Kidney (tissue), 13 donors: ENCODE measurements at regions not wholly inside any gene's neighbourhood (a gene's known extent, or its start where the extent isn't known, plus 50 kb on each side); places are given as distances from the start of the nearest gene placed in this dataset.

Experiments
- DNase-seq, 5 donors: peaks; one replicate each; pipeline ENCODE4 v3.0.0-alpha.2; 2013 to 2020
- FAIRE-seq: peaks from 2 replicates; lab custom pipeline; 2012; peaks lifted over from hg19 to GRCh38; lab: Jason Lieb, UNC
- H3K27ac ChIP-seq, 2 donors: one replicate each; pipeline ENCODE4 v1.7.0; 2013; ENCODE audit warnings: low read depth in 2 of 2, low read length in 2 of 2, inconsistent platforms in 1 of 2
- H3K27me3 ChIP-seq: one replicate; pipeline ENCODE4 v1.7.1; 2013; ENCODE audit warnings: low read length, inconsistent platforms; ENCODE audit not compliant: control insufficient read depth, insufficient read depth
- H3K36me3 ChIP-seq, 3 donors: one replicate each; pipeline versions ENCODE4 v1.7.0 to v1.7.1; 2013; ENCODE audit warnings: low read length in 3 of 3, control low read depth in 1 of 3, inconsistent platforms in 1 of 3; ENCODE audit not compliant: insufficient read depth in 3 of 3, control insufficient read depth in 2 of 3
- H3K4me1 ChIP-seq, 3 donors: one replicate each; pipeline versions ENCODE4 v1.7.0 to v1.7.1; 2013; ENCODE audit warnings: low read length in 3 of 3, inconsistent platforms in 1 of 3, low read depth in 1 of 3; ENCODE audit not compliant: control insufficient read depth in 2 of 3, insufficient read depth in 2 of 3
- H3K4me3 ChIP-seq, 3 donors: one replicate each; pipeline versions ENCODE4 v1.7.0 to v1.8.1; 2013; ENCODE audit warnings: low read length in 3 of 3, control low read depth in 1 of 3, inconsistent platforms in 1 of 3
- H3K9ac ChIP-seq, 3 donors: one replicate each; pipeline versions ENCODE4 v1.7.0 to v1.7.1; 2013; ENCODE audit warnings: low read length in 3 of 3, control low read depth in 1 of 3, inconsistent platforms in 1 of 3
- H3K9me3 ChIP-seq, 3 donors: one replicate each; pipeline versions ENCODE4 v1.7.0 to v1.7.1; 2013; ENCODE audit warnings: low read length in 3 of 3, control low read depth in 1 of 3, inconsistent platforms in 1 of 3; ENCODE audit not compliant: control insufficient read depth in 2 of 3, insufficient read depth in 1 of 3
- intact Hi-C: fragments of 100-400 bp; cut with DNase I; formaldehyde crosslinking; loops from one replicate; pipeline ENCODE4 v1.11.1; 2022
- TF ChIP-seq, protein P1 (sequence below): IDR thresholded peaks from 3 replicates; pipeline ENCODE4 v1.5.1; 2012; ENCODE audit warnings: mild to moderate bottlenecking, moderate library complexity, borderline replicate concordance; ENCODE audit not compliant: insufficient read depth; ENCODE audit errors: extremely low read depth
- donor health status: control.
- donor health status: control.
- donor health status: control.
- donor health status: control.
- donor health status: control.
- donor health status: DM: yes; HTN: yes; CAD: no.
- donor health status: Normal renal cell carcinoma (clear cell type).

DNA sequence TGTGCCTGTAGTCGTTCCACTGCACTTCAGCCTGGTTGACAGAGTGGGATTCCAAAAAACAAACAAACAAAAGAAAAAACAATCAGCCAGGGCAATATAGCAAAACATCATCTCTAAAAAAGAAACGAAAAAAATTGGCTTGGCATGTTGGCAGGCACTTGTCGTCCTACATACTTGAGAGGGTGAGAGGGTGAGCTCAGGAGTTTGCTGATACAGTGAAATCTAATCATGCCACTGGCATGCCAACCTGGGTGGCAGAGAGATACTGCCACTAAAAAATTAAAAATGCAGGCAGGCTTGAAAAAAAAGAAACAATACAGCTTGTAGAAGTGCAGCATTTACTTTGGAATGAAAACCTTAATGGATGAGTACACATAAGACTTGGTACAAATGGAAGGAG, 282.9 kb upstream of the RGPD4 start:
- TF ChIP-seq, protein P1, sequence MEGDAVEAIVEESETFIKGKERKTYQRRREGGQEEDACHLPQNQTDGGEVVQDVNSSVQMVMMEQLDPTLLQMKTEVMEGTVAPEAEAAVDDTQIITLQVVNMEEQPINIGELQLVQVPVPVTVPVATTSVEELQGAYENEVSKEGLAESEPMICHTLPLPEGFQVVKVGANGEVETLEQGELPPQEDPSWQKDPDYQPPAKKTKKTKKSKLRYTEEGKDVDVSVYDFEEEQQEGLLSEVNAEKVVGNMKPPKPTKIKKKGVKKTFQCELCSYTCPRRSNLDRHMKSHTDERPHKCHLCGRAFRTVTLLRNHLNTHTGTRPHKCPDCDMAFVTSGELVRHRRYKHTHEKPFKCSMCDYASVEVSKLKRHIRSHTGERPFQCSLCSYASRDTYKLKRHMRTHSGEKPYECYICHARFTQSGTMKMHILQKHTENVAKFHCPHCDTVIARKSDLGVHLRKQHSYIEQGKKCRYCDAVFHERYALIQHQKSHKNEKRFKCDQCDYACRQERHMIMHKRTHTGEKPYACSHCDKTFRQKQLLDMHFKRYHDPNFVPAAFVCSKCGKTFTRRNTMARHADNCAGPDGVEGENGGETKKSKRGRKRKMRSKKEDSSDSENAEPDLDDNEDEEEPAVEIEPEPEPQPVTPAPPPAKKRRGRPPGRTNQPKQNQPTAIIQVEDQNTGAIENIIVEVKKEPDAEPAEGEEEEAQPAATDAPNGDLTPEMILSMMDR, result no peak
- intact Hi-C loops, result no loop called here
- H3K4me1 ChIP-seq, result no peaks in the 10 kb centered on the region
- H3K9ac ChIP-seq, result no peak overlapping the region
- no peak overlapping the region for H3K4me3 ChIP-seq
- no peaks in the 10 kb centered on the region for H3K9me3 ChIP-seq
- H3K36me3 ChIP-seq, result no peaks in the 10 kb centered on the region
- H3K27ac ChIP-seq, result no peak overlapping the region
- no peaks in the 10 kb centered on the region for H3K27me3 ChIP-seq
- DNase-seq, result no peak
- FAIRE-seq, result no peak

GRCh38 chr2:107545066-107545465, 281.6 kb upstream of the RGPD4 start:
- DNase-seq (no peak), FAIRE-seq (no peak)
- H3K9ac ChIP-seq, result no peak overlapping the region
- TF ChIP-seq, protein P1, result no peak
- no peaks in the 10 kb centered on the region for H3K36me3 ChIP-seq
- H3K9me3 ChIP-seq, result no peaks in the 10 kb centered on the region
- H3K27me3 ChIP-seq, result no peaks in the 10 kb centered on the region
- H3K4me1 ChIP-seq, result no peaks in the 10 kb centered on the region
- H3K27ac ChIP-seq, result no peak overlapping the region
- intact Hi-C loops, result no loop called here
- no peak overlapping the region for H3K4me3 ChIP-seq

GRCh38 chr2:107545851-107546250, 280.8 kb upstream of the RGPD4 start:
- Histone ChIP-seq H3K4me1 (no peaks in the 10 kb centered on the region), H3K9me3 (no peaks in the 10 kb centered on the region), H3K27me3 (no peaks in the 10 kb centered on the region), H3K27ac (no peak overlapping the region), H3K9ac (no peak overlapping the region), H3K36me3 (no peaks in the 10 kb centered on the region), H3K4me3 (no peak overlapping the region)
- TF ChIP-seq, protein P1, result no peak
- DNase-seq (no peak), FAIRE-seq (no peak)
- intact Hi-C loops, result no loop called here

DNA sequence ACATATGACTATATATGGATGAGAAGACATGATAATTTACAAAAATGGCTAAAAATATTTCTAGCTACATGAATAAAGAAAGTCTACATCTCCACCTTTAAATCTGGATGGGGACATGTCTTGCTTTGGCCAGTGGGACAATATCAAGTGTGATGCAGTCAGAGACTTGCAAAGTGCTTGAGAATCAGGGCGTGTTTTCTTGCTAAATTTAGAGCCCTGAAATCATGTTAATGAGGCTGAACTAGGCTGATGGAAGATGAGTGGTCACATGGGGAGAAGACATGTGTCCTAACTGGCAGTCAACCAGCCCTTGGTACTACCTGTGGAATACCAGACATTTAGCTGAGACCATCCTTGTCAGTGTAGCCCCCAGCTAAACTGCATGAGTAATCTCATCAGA, 278.5 kb upstream of the RGPD4 start:
- TF ChIP-seq, protein P1, result no peak
- Histone ChIP-seq H3K4me1 (no peaks in the 10 kb centered on the region), H3K9ac (no peak overlapping the region), H3K9me3 (no peaks in the 10 kb centered on the region), H3K4me3 (no peak overlapping the region), H3K27ac (no peak overlapping the region), H3K36me3 (no peaks in the 10 kb centered on the region), H3K27me3 (no peaks in the 10 kb centered on the region)
- FAIRE-seq (no peak), DNase-seq (no peak)
- intact Hi-C loops, result no loop called here
